T-helper 1 cell treated with Interleukin-12 subunit alpha and Interleukin-12 subunit beta and Interleukin-4 antibody, amounts not matched to agents 30 μg/mL and 1 μg/mL, for 36 hours (primary cell): ENCODE measurements at regions not wholly inside any gene's neighbourhood (a gene's known extent, or its start where the extent isn't known, plus 50 kb on each side); places are given as distances from the start of the nearest gene placed in this dataset.
"Not testable (repeated sequence)": the region's sequence is repeated elsewhere in the genome, so short reads cannot be mapped to it uniquely, and the experiment has no call there.

Source experiments
- H3K27ac Mint-ChIP-seq: one replicate; pipeline ENCODE4 v1.8.0; 2021; ENCODE audit warnings: mild to moderate bottlenecking, mixed read lengths
- H3K27me3 Mint-ChIP-seq: one replicate; pipeline ENCODE4 v1.8.0; 2021; ENCODE audit warnings: low read depth, mixed read lengths
- H3K36me3 Mint-ChIP-seq: one replicate; pipeline ENCODE4 v1.8.0; 2021; ENCODE audit warnings: low read depth, mixed read lengths
- H3K4me1 Mint-ChIP-seq: one replicate; pipeline ENCODE4 v1.8.0; 2021; ENCODE audit warnings: low read depth, mixed read lengths
- H3K4me3 Mint-ChIP-seq: one replicate; pipeline ENCODE4 v1.8.0; 2021; ENCODE audit warnings: mild to moderate bottlenecking, moderate library complexity, mixed read lengths
- H3K9me3 Mint-ChIP-seq: one replicate; pipeline ENCODE4 v1.8.0; 2021; ENCODE audit warnings: mixed read lengths

DNA sequence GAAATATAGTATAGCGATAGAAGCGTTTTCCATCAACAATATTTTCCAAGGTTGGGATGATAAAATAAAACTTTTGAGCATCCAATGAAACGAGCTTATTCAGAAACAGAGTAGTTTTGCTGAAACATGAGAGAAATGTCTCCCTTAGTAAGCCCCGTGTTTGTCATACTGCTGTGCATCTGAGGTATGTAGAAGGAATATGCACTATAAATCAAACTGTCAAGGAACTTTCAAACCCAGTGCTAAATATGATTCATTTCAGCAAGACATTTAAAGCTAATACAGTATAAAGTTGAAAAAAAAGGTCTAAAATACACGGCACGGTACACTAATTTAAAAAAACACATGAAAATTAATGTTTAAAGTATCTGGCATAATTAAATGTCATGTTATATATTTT lies 546.2 kb downstream of the SLITRK5 start:
- H3K27me3 Mint-ChIP-seq: no peaks in the 10 kb centered on the region
- no peak overlapping the region for H3K27ac Mint-ChIP-seq
- no peaks in the 10 kb centered on the region for H3K4me1 Mint-ChIP-seq
- no peak overlapping the region for H3K4me3 Mint-ChIP-seq
- no peaks in the 10 kb centered on the region for H3K36me3 Mint-ChIP-seq
- H3K9me3 Mint-ChIP-seq: peaks cover 8% of the 10 kb centered on the region

DNA sequence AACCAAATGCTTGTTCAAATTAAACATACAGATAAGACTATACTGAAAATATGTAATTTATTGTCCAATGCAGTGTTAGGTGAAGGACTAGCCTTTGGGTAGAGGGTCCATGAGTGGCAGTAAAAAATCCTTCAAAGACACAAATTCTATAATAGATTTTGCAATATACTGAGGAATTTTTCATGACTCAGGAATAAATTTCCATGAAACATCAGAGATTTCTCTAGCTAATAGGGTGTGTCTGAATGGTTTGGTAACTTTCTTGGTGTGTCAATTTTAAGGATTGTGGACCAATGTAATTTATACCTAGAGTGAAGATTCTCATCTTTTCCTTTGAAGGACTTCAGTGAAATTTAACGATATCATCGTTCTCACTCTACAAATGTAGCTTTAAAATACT lies 546.7 kb downstream of the SLITRK5 start:
- Mint-ChIP-seq H3K9me3 (peaks cover 8% of the 10 kb centered on the region), H3K27me3 (no peaks in the 10 kb centered on the region), H3K4me3 (no peak overlapping the region), H3K27ac (no peak overlapping the region), H3K4me1 (no peaks in the 10 kb centered on the region), H3K36me3 (no peaks in the 10 kb centered on the region)

DNA sequence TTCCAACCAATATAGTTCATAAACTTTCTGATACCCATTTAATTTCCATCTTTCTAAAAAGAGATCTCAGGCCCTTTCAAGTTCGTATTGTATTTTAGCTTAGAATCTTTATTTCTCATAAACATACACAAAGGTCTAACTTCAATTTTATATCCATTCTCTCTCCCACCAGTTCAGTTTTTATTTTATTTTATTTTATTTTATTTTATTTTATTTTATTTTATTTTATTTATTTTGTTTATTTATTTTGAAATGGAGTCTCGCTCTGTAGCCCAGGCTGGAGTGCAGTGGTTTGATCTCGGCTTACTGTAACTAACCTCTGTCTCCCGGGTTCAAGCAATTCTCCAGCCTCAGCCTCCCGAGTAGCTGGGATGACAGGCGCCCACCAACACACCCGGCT lies 552.8 kb downstream of the SLITRK5 start:
- Mint-ChIP-seq H3K27ac (no peak overlapping the region), H3K9me3 (peaks cover 8% of the 10 kb centered on the region), H3K4me1 (no peaks in the 10 kb centered on the region), H3K36me3 (no peaks in the 10 kb centered on the region), H3K4me3 (no peak overlapping the region), H3K27me3 (no peaks in the 10 kb centered on the region)

DNA sequence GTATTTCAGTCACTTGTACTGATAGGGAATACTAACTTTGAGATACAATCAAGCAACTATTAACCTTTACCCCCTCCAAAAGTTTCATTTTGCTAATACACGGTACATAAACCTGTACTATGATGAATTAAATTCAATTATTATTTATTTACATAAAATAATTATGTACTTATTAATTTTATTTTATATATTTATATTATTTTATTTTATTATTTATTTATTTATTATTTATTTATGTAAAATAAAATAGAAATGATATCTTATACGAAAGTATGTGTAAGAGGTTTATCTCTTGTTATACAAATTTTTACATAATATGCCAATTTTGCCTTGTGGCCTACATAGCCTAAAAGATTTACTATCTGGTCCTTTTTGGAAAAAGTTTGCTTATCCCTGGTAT lies 564.3 kb downstream of the SLITRK5 start:
- Mint-ChIP-seq H3K27ac (no peak overlapping the region), H3K4me3 (no peak overlapping the region), H3K36me3 (no peaks in the 10 kb centered on the region), H3K27me3 (no peaks in the 10 kb centered on the region), H3K9me3 (peaks cover 4% of the 10 kb centered on the region), H3K4me1 (no peaks in the 10 kb centered on the region)

DNA sequence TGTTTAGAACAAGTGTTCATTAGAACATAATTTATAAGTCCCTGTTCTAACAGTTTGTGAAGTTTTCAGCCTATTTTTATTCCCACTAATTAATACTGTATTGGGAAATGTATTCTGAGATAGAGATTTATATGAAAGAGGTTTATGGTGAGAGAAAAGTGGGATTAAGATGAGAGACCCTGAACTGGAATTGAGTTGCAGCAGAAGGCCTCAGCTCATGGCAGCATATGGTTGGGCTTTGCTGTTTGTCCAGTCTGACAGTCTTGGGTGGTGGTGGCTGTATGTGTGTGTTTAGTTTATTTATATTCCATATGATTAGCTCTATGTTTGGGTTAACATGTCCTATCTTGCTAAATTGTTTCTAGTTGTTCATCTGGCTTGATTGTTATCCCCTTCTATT lies 575.1 kb downstream of the SLITRK5 start:
- H3K27ac Mint-ChIP-seq: no peak overlapping the region
- H3K36me3 Mint-ChIP-seq: no peaks in the 10 kb centered on the region
- no peaks in the 10 kb centered on the region for H3K9me3 Mint-ChIP-seq
- no peak overlapping the region for H3K4me3 Mint-ChIP-seq
- no peaks in the 10 kb centered on the region for H3K4me1 Mint-ChIP-seq
- H3K27me3 Mint-ChIP-seq: no peaks in the 10 kb centered on the region

DNA sequence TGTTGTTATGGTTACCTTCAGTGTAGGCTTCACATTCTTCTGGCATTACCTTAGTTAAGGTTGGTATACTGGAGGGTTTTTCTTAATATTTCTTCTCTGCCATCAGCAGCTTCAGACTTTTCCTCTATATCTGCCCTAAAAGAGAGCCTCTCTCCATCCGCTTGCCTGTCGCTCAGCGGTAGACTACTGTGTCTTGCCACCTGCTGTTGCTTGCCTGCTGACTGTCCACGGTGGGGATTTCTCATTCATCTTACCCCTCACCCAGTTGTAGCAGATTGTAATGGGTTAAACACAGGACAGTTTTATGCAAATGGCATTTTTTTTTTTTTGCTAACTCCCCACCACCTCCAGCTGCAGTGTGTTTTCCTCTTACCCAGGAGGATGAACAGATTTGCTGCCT lies 577.2 kb downstream of the SLITRK5 start:
- Mint-ChIP-seq H3K36me3 (no peaks in the 10 kb centered on the region), H3K27ac (no peak overlapping the region), H3K9me3 (no peaks in the 10 kb centered on the region), H3K27me3 (no peaks in the 10 kb centered on the region), H3K4me3 (no peak overlapping the region), H3K4me1 (no peaks in the 10 kb centered on the region)

DNA sequence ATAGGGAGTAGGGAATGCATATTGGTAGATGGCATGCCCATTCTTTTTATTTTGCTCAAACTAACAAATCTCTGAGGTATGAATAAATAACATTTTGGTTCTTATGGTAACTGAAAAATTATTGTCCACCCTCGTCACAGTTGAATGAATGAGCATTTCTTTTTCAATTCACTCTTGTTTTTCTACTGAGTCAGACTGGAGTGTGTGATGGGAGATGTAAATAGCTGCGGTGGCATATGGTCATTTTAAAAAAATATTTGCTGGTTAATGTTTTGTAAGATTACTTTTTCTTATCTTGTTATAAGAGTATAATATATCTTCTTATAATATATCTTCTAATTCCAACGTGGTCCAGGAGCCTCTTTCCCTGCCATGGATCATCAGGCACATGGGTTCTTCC lies 586.5 kb downstream of the SLITRK5 start:
- H3K4me1 Mint-ChIP-seq: no peaks in the 10 kb centered on the region
- peaks cover 3% of the 10 kb centered on the region for H3K9me3 Mint-ChIP-seq
- H3K4me3 Mint-ChIP-seq: no peak overlapping the region
- no peaks in the 10 kb centered on the region for H3K36me3 Mint-ChIP-seq
- no peak overlapping the region for H3K27ac Mint-ChIP-seq
- no peaks in the 10 kb centered on the region for H3K27me3 Mint-ChIP-seq

DNA sequence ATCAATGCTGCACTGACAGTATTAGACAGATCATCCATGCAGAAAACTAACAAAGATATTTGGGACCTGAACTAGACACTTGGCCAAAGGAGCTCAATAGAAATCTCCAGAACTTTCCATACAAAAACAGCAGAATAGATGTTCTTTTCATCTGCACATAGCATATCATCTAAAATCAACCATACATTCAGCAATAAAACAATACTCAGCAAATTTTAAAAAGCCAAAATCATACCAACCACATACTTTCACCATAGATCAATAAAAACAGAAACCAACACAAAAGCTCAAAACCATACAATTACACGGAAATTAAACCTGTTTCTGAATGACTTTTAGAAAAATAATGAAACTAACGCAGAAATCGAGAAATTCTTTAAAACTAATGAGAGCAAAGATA lies 592.6 kb downstream of the SLITRK5 start:
- Mint-ChIP-seq H3K27me3 (no peaks in the 10 kb centered on the region), H3K36me3 (no peaks in the 10 kb centered on the region), H3K9me3 (peaks cover 12% of the 10 kb centered on the region), H3K4me1 (no peaks in the 10 kb centered on the region), H3K4me3 (no peak overlapping the region), H3K27ac (no peak overlapping the region)

DNA sequence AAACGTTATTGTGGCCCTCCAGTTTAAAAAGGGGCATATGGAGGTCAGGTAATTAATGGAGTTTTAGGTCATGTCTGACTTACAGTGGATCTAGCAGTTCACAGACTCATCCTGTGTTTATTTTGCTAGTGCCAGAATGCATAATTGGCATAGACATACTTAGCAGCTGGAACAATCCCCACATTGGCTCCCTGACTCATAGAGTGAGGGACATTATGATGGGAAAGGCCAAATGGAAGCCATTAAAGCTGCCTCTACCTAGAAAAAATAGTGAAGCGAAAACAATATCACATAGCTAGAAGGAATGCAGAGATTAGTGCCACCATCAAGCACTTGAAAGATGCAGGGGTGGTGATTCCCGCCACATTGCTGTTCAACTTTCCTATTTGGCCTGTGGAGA lies 610.7 kb downstream of the SLITRK5 start:
- Mint-ChIP-seq H3K27me3 (no peaks in the 10 kb centered on the region), H3K27ac (no peak overlapping the region), H3K4me3 (no peak overlapping the region), H3K4me1 (no peaks in the 10 kb centered on the region), H3K9me3 (peaks cover 22% of the 10 kb centered on the region), H3K36me3 (no peaks in the 10 kb centered on the region)

DNA sequence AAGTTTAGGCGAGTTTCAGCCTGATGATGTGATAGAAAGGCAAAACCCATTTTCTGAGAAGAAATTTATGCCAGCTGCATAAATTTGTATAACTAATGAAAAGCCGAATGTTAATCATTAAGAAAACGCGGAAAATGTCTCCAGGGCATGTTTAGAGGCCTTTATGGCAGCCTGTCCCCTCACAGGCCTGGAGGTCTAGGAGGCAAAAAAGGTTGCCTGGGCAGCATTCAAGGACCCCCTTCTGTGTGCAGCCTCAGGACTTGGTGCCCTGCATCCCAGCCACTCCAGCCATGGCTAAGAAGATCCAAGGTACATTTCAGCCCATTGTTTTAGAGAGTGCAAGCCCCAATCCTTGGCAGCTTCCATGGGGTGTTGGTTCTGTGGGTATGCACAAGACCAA lies 614.2 kb downstream of the SLITRK5 start:
- Mint-ChIP-seq H3K36me3 (no peaks in the 10 kb centered on the region), H3K9me3 (peaks cover 27% of the 10 kb centered on the region), H3K27me3 (no peaks in the 10 kb centered on the region), H3K4me1 (no peaks in the 10 kb centered on the region), H3K4me3 (no peak overlapping the region), H3K27ac (no peak overlapping the region)

DNA sequence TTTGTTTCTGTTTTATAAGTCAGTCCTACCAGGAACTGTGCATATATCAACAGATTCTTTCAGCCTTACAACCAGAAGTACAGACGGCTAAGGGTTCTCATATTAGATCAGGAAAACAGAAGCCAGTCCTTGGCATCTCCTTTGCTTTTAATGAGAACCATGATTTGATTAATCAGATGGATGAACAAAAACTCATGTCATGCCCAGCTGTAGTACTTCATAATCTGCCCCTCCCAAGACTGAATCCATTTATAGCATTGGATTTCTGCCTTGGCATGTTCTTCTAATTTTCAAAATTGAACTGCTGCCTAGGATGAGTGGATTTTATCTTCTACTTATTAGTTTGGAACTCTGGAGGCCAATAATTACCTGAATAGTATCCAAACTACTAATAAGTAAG lies 617.2 kb downstream of the SLITRK5 start:
- H3K4me1 Mint-ChIP-seq: no peaks in the 10 kb centered on the region
- peaks cover 21% of the 10 kb centered on the region for H3K9me3 Mint-ChIP-seq
- no peaks in the 10 kb centered on the region for H3K27me3 Mint-ChIP-seq
- H3K27ac Mint-ChIP-seq: no peak overlapping the region
- H3K36me3 Mint-ChIP-seq: no peaks in the 10 kb centered on the region
- H3K4me3 Mint-ChIP-seq: no peak overlapping the region

DNA sequence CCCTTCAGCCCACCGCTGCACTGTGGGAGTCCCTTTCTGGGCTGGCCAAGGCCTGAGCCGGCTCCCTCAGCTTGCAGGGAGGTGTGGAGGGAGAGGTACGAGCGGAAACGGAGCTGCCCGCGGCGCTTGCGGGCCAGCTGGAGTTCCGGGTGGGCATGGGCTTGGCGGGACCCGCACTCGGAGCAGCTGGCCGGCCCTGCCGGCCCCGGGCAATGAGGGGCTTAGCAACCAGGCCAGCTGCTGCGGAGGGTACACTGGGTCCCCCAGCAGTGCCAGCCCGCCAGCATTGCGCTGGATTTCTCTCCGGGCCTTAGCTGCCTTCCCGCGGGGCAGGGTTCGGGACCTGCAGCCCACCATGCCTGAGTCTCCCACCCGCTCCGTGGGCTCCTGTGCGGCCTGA lies 620.6 kb downstream of the SLITRK5 start:
- not testable (repeated sequence) for H3K27ac Mint-ChIP-seq, H3K4me1 Mint-ChIP-seq, H3K27me3 Mint-ChIP-seq, H3K4me3 Mint-ChIP-seq, H3K36me3 Mint-ChIP-seq
- peaks cover 10% of the 10 kb centered on the region for H3K9me3 Mint-ChIP-seq

DNA sequence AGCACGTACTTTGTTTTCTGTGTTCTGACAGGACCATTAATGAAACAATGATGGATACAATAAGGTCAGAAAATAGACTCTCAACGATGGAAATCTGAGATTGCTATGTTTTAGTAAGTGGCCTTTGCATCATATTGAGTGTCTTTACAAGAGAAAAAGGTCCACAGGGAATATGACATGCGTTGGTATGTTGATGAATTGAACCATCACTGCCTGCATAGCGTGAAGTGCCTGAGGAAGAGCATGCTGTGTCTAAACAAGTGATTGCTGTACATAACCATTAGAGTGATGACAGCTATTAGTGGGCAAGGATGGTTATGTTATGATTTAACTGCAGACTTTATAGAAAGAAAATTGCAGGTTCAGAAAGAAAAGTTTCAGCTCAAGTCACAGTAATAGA lies 623.2 kb downstream of the SLITRK5 start:
- no peaks in the 10 kb centered on the region for H3K36me3 Mint-ChIP-seq
- H3K4me1 Mint-ChIP-seq: no peaks in the 10 kb centered on the region
- H3K27me3 Mint-ChIP-seq: no peaks in the 10 kb centered on the region
- H3K9me3 Mint-ChIP-seq: peaks cover 4% of the 10 kb centered on the region
- no peak overlapping the region for H3K4me3 Mint-ChIP-seq
- no peak overlapping the region for H3K27ac Mint-ChIP-seq

DNA sequence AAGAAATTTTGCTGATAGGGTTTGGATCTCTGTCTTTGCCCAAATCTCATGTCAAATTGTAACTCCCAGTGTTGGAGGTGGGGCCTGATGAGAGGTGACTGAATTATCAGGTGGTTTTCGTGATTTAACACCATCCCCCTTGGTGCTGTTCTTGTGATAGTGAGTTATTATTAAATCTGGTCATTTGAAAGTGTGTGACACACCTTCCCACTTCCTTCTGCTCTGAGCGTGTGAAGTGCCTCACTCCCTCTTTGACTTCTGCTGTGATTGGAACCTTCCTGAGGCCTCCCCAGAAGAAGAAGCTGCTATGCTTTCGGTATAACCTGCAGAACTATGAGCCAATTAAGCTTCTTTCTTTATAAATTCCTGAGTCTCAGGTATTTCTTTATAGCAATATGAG lies 632.0 kb downstream of the SLITRK5 start:
- Mint-ChIP-seq H3K27ac (no peak overlapping the region), H3K27me3 (no peaks in the 10 kb centered on the region), H3K9me3 (peaks cover 19% of the 10 kb centered on the region), H3K36me3 (no peaks in the 10 kb centered on the region), H3K4me3 (no peak overlapping the region), H3K4me1 (no peaks in the 10 kb centered on the region)

DNA sequence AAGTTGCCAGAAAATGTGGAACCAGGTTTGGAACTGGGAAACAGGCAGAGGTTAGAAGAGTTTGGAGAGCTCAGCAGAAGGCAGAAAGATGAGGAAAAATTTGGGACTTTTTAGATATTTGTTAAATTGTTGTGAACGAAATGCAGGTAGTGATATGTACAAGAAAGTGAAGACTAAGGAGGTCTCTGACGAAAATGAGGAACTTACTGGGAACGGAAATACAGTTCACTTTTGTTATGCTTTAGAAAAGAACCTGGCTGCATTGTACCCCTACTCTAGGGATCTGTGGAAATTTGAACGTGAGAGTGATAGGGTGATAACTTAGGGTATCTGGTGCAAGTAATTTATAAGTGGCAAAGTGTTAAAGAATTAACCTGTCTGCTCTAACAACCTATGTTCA lies 632.4 kb downstream of the SLITRK5 start:
- no peaks in the 10 kb centered on the region for H3K27me3 Mint-ChIP-seq

DNA sequence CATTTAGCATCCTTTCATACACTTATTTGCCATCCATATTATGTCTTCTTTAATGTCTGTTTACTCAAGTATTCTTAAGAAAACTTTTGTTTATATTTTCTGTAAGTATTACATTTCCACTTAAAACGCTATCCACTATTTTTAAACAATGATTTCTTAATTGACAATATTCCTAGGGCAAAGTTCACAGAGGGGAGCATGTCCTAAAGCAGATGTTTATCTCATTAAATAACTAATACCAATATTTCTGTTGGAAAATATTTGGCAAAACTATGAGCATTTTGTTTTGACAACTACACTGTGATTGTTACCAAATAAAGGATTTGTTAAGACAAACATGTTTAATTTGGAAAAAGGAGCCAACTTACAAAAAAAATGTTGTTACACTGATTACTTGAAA lies 643.3 kb downstream of the SLITRK5 start:
- Mint-ChIP-seq H3K4me3 (no peak overlapping the region), H3K27ac (no peak overlapping the region), H3K27me3 (no peaks in the 10 kb centered on the region), H3K4me1 (no peaks in the 10 kb centered on the region), H3K36me3 (no peaks in the 10 kb centered on the region), H3K9me3 (no peaks in the 10 kb centered on the region)

More for the DNA sequence above, 632.4 kb downstream of the SLITRK5 start:
- Mint-ChIP-seq H3K9me3 (peaks cover 19% of the 10 kb centered on the region), H3K4me1 (no peaks in the 10 kb centered on the region), H3K36me3 (no peaks in the 10 kb centered on the region), H3K27ac (no peak overlapping the region), H3K4me3 (no peak overlapping the region)
